ENCODE measurements at regions not wholly inside any gene's neighbourhood (a gene's known extent, or its start where the extent isn't known, plus 50 kb on each side); places are given as distances from the start of the nearest gene placed in this dataset.

DNA sequence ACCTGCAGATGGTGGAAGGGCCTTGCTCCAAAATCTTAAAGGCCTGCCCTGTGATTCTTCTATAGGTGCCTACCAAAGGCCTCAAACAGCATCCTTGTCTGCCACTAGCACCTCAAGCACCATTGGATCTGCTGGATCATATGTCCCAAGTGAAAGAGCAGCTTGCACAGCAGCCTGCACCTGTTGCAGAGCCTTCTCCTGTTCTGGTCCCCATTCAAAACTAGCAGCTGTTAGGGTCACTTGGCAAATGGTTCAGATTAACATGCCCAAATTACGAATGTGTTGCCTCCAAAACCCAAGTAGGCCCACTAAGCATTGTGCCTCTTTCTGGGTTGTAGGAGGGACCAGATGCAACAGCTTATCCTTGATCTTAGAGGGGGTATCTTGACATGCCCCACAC, 99.6 kb upstream of the F13A1 start:
- ATAC-seq (ENCODE audit: low FRiP score) (no peak), DNase-seq (ENCODE audit: low spot score) (no peak)
- no peak for TF ChIP-seq CTCF (IDR thresholded peaks at IDR 0.05)

DNA sequence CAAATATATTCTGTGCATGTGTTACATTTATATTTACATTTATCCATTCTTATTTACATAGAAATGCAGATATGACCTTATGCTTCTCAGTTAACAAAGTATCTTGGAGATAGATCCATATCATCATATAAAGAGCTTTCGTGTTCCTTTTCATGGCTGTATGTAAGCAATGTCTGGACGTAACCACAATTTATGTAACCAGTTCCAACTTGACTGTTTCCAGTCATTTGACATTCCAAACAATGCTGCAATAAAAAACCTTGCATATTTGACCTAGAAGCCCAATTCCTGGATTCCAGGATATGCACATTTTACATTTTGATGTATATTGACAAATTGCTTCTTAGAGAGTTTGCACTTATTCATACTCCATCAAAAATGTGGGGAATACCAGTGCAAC, 113.7 kb upstream of the F13A1 start:
- no peak for TF ChIP-seq CTCF (IDR thresholded peaks at IDR 0.05)
- ATAC-seq (ENCODE audit: low FRiP score) (no peak), DNase-seq (ENCODE audit: low spot score) (no peak)

- no peak for DNase-seq (ENCODE audit: low spot score)
- TF ChIP-seq CTCF (IDR thresholded peaks at IDR 0.05), result no peak
- ATAC-seq (ENCODE audit: low FRiP score), result no peak
Observed at GRCh38 chr6:6434723-6435122, 114.3 kb upstream of the F13A1 start.

- no peak for DNase-seq (ENCODE audit: low spot score)
- no peak for TF ChIP-seq CTCF (IDR thresholded peaks at IDR 0.05)
- ATAC-seq (ENCODE audit: low FRiP score), result no peak
Observed at GRCh38 chr6:6436366-6436765, 115.9 kb upstream of the F13A1 start.

GRCh38 chr6:6436946-6437345, 116.5 kb upstream of the F13A1 start:
- ATAC-seq (ENCODE audit: low FRiP score) (no peak), DNase-seq (ENCODE audit: low spot score) (no peak)
- TF ChIP-seq CTCF (IDR thresholded peaks at IDR 0.05), result no peak

DNA sequence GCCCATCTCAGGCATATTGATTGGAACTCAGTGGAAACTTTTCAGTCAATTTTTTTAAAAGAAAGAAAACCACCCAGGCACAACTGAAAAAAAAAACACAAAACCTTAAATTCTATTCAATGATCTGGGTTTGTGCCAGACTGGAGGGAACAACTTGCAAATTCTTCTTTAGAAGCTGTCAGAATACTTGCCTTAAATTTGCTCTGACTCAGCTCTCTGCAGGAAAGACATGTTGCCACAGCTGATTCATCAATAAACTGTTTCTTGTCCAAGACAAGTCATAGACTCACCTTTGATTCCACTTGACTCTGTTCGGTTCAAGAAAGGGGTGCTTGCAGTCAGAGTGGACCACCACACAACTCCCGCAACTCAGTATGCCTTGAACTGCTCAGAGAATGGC, 117.8 kb upstream of the F13A1 start:
- ATAC-seq (ENCODE audit: low FRiP score), result no peak
- TF ChIP-seq CTCF (IDR thresholded peaks at IDR 0.05), result no peak
- DNase-seq (ENCODE audit: low spot score), result no peak

DNA sequence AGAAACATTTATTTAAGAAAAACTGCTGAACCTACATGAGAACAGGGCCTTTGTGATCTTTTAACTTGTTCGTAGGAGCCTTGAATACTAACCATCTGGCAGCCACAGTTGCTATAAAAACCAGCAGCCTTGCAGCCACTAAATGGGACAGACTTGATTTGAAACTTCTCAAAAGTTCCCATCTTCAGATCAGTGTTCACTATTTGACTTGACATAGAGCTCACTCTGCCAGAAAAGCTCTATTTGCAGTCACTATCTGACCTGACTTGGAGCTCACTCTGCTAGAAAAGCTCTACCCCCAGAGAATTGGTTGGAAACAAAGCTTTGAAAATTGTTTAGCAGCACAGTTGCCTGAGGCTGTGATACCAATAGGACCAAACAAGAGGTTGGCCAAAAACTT, 119.3 kb upstream of the F13A1 start:
- no peak for TF ChIP-seq CTCF (IDR thresholded peaks at IDR 0.05)
- ATAC-seq (ENCODE audit: low FRiP score) (no peak), DNase-seq (ENCODE audit: low spot score) (no peak)
